ENCODE measurements at regions not wholly inside any gene's neighbourhood (a gene's known extent, or its start where the extent isn't known, plus 50 kb on each side); places are given as distances from the start of the nearest gene placed in this dataset.

DNA sequence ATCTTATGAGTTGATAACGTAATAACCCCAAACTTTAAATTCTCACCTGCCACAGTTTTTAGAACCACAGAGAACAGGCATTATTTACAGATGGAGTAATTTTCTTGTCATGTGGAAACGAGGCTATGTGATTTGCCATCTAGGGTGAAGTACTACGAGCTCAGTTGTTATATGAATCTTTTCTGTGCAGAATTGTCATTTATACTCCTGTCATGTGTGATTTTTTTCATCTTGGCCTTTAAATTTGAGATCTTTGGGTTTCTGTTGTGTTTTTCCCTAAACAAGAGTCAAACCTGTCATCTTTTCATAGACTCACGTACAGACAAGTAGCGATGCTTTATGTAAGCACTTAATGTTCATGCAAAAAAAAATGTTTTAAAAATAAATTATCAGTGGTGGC lies 153.7 kb upstream of the TAC1 start:
- TF ChIP-seq, protein P1, sequence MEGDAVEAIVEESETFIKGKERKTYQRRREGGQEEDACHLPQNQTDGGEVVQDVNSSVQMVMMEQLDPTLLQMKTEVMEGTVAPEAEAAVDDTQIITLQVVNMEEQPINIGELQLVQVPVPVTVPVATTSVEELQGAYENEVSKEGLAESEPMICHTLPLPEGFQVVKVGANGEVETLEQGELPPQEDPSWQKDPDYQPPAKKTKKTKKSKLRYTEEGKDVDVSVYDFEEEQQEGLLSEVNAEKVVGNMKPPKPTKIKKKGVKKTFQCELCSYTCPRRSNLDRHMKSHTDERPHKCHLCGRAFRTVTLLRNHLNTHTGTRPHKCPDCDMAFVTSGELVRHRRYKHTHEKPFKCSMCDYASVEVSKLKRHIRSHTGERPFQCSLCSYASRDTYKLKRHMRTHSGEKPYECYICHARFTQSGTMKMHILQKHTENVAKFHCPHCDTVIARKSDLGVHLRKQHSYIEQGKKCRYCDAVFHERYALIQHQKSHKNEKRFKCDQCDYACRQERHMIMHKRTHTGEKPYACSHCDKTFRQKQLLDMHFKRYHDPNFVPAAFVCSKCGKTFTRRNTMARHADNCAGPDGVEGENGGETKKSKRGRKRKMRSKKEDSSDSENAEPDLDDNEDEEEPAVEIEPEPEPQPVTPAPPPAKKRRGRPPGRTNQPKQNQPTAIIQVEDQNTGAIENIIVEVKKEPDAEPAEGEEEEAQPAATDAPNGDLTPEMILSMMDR (IDR thresholded peaks at IDR 0.05; ENCODE audit: low read length, missing control alignments), result no peak
- no peak overlapping the region for H3K4me3 ChIP-seq (replicated peaks; ENCODE audit: low read depth, low read length)
- DNase-seq (ENCODE audit: low read depth), result no peak

DNA sequence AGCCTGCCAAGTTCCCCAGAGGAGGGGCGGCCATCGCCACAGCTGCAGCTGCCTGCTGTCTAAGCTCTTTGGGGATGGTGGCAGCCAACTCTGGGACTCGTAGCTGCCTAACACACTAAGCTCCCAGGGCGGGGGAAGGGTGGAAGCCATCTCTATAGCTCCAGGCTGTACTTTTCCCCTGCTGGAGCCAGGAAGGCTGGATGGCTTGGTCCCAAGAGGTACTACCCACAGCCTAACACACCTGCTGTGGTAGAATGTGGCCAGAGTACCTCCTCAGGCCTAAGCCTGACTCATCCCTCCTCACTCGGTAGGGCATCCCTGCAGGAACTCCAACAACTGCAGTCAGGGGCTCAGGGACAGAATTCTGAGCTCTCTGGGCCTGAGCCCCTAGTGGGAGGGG lies 151.7 kb upstream of the TAC1 start:
- no peak for DNase-seq (ENCODE audit: low read depth)
- no peak overlapping the region for H3K4me3 ChIP-seq (replicated peaks; ENCODE audit: low read depth, low read length)
- TF ChIP-seq, protein P1 (IDR thresholded peaks at IDR 0.05; ENCODE audit: low read length, missing control alignments), result no peak

DNA sequence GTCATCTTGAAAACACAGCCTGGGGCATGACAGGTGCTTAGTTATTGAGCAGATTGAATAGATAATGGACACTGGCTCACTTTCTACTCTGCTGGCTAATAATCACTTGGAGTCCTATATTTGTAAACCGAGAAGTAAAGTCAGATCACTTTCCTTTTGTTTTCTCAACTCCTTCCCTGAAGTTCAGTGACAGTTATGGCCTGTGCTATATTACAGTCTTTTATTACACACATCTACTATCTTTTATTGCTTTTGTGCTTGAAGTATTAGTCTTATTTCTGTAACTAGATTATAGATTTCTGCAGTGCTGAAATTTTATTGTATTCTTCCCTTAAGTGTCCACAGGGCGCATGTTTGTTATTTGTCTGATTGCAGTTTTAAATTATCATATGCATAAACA lies 136.4 kb upstream of the TAC1 start:
- TF ChIP-seq, protein P1 (IDR thresholded peaks at IDR 0.05; ENCODE audit: low read length, missing control alignments), result no peak
- no peak for DNase-seq (ENCODE audit: low read depth)
- no peak overlapping the region for H3K4me3 ChIP-seq (replicated peaks; ENCODE audit: low read depth, low read length)

DNA sequence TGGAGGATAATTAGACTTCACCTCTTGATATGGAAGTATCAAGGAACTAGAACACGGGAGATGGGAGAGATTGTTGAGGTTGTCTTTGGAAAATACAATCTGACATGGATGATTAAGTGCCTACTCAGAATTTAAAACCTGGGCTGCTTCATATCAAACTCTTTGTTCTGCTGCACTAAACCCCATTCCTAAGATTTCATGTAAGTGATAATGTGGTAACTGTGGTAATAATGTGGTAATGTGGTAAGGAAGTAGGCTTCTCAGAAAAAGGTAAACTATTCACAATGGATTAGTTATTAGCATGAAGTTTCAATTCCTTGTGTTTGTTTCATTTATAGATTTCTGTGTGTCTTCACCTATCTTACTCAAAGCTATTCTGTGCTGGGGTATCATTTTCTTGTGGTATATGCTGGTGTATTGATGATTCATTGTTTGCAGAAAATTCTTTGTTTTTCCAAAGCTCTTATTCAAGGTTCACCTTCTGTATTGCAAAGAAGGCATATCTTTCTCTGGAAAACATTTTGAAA lies 129.9 kb upstream of the TAC1 start:
- TF ChIP-seq, protein P1 (IDR thresholded peaks at IDR 0.05; ENCODE audit: low read length, missing control alignments), result no peak
- H3K4me3 ChIP-seq (replicated peaks; ENCODE audit: low read depth, low read length), result no peak overlapping the region
- DNase-seq (ENCODE audit: low read depth), result no peak

DNA sequence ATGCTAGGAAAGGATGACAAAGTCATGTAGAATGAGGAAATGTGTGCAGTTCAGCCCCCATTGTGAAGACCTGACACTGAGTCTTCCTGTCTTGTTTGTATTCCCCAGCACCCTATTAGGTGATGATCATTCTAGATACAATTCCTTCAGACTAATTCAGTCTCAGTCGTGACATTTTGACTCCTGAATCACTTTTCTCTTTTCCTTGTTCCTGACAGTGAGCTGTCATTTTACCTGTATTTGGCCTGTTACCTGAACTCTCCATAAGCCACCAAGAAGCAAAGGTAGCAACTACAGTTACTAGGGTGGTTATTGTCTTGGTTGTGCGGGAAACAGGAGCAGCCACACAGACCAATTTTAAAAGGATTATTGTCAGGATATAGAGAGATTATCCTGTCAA lies 111.4 kb upstream of the TAC1 start:
- no peak for DNase-seq (ENCODE audit: low read depth)
- no peak overlapping the region for H3K4me3 ChIP-seq (replicated peaks; ENCODE audit: low read depth, low read length)
- TF ChIP-seq, protein P1 (IDR thresholded peaks at IDR 0.05; ENCODE audit: low read length, missing control alignments), result no peak

DNA sequence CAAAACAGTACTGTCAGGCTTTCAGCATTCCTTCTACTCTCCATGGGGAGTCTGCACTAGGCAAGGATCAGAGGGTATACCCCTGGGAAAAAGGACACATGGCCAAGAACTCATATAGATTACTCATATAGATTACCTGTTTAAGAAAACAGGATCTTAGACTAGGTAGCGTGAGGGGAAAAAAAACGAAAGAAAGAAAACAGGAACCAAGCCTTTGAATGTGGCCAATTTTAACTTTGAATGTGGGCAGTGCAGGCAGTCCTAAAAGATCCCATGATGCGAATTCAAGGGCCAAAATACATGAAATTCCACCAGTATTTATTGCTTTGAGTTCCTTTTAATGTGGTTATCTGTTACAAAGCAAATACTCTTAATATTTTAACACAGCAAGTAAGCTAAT lies 108.6 kb upstream of the TAC1 start:
- TF ChIP-seq, protein P1 (IDR thresholded peaks at IDR 0.05; ENCODE audit: low read length, missing control alignments), result no peak
- no peak overlapping the region for H3K4me3 ChIP-seq (replicated peaks; ENCODE audit: low read depth, low read length)
- no peak for DNase-seq (ENCODE audit: low read depth)

DNA sequence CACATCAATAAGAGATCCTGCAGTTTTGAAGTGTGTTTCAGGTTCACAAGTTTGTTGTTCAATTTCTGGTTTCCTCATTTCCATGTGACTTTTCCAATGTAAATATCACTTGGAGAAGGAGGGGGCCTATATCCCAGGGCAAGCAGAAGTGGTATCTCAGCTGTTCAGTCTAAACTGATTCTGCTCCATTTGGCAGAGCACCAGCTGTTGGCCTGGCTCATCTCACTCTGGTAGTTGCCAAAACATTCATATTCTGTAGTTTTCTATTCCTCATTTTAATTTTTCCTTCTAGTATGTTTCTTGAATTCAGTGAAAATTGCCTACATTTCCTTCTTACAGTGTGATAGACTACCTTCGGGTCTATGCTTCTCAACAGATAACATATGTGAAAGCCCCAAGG lies 101.8 kb upstream of the TAC1 start:
- TF ChIP-seq, protein P1 (IDR thresholded peaks at IDR 0.05; ENCODE audit: low read length, missing control alignments), result no peak
- DNase-seq (ENCODE audit: low read depth), result no peak

More for the DNA sequence above, 101.8 kb upstream of the TAC1 start:
- H3K4me3 ChIP-seq (replicated peaks; ENCODE audit: low read depth, low read length), result no peak overlapping the region
